SK-N-SH (cell line): ENCODE measurements at regions not wholly inside any gene's neighbourhood (a gene's known extent, or its start where the extent isn't known, plus 50 kb on each side); places are given as distances from the start of the nearest gene placed in this dataset.

Experiments used
- CTCF ChIA-PET: fragments of 300-600, 350-600 bp; formaldehyde crosslinking; extraction: SDS; loops from one replicate; lab custom pipeline; 2021; lab: Yijun Ruan, JAX
- POLR2A ChIA-PET: fragments of 350-600 bp; sonication (Branson Sonifier 250); formaldehyde crosslinking; extraction: SDS; loops from one replicate; lab custom pipeline; 2020; ENCODE audit warnings: antibody characterized with exemption, inconsistent platforms; lab: Yijun Ruan, JAX
- DNase-seq: peaks from one replicate; pipeline ENCODE4 v3.0.0; 2012
- H2AFZ ChIP-seq: fragments of 200-600 bp; sonication (generic); 2 replicates; pipeline ENCODE4 v1.8.1; 2016; ENCODE audit warnings: antibody characterized with exemption, mild to moderate bottlenecking, low read depth
- H3F3A ChIP-seq: fragments of 200-600 bp; sonication (generic); replicated peaks from 2 replicates; pipeline ENCODE3; 2016; ENCODE audit warnings: antibody characterized with exemption, mild to moderate bottlenecking; ENCODE audit not compliant: insufficient read depth
- H3K27ac ChIP-seq, 2 experiments: fragments of 200-500 bp in 1 of 2; fragments of 200-600 bp in 1 of 2; sonication (Bioruptor generic) in 1 of 2; sonication (generic), shearing (Covaris generic) in 1 of 2; 2 replicates each; pipeline versions ENCODE4 v1.5.1 to v1.6.1; 2014 to 2016; ENCODE audit warnings: low read depth in 2 of 2, inconsistent platforms in 1 of 2, low read length in 1 of 2, mild to moderate bottlenecking in 1 of 2, mixed read lengths in 1 of 2
- H3K27me3 ChIP-seq: fragments of 200-600 bp; sonication (generic), shearing (Covaris generic); 2 replicates; pipeline ENCODE4 v1.6.1; 2016; ENCODE audit warnings: mixed run types; ENCODE audit not compliant: insufficient read depth
- H3K36me3 ChIP-seq, 2 experiments: fragments of 200-500 bp in 1 of 2; fragments of 200-600 bp in 1 of 2; sonication (Bioruptor generic) in 1 of 2; sonication (generic) in 1 of 2; replicated peaks in 1 of 2; 2 replicates each; pipeline versions ENCODE3 to v1.5.1; 2014 to 2016; ENCODE audit warnings: low read length in 1 of 2, mild to moderate bottlenecking in 1 of 2; ENCODE audit not compliant: insufficient read depth in 2 of 2, control insufficient read depth in 1 of 2
- H3K4me1 ChIP-seq, 2 experiments: fragments of 200-500 bp in 1 of 2; fragments of 200-600 bp in 1 of 2; sonication (Bioruptor generic) in 1 of 2; sonication (generic), shearing (Covaris generic) in 1 of 2; 2 replicates each; pipeline versions ENCODE4 v1.5.1 to v1.6.1; 2014 to 2016; ENCODE audit warnings: low read depth in 1 of 2, low read length in 1 of 2, mixed run types in 1 of 2; ENCODE audit not compliant: insufficient read depth in 2 of 2, control insufficient read depth in 1 of 2
- H3K4me2 ChIP-seq: fragments of 200-600 bp; sonication (generic), shearing (Covaris generic); 2 replicates; pipeline ENCODE4 v1.6.1; 2017; ENCODE audit warnings: mixed run types
- H3K4me3 ChIP-seq, 2 experiments: fragments of 200-500 bp in 1 of 2; fragments of 200-600 bp in 1 of 2; sonication (Bioruptor generic) in 1 of 2; sonication (generic), shearing (Covaris generic) in 1 of 2; 2 replicates each; pipeline versions ENCODE4 v1.5.1 to v1.8.1; 2014 to 2016; ENCODE audit warnings: low read depth in 2 of 2, inconsistent platforms in 1 of 2, low read length in 1 of 2, mild to moderate bottlenecking in 1 of 2, mixed read lengths in 1 of 2, moderate library complexity in 1 of 2
- H3K79me2 ChIP-seq: fragments of 200-600 bp; sonication (generic); 2 replicates; pipeline ENCODE4 v1.8.1; 2017; ENCODE audit warnings: mild to moderate bottlenecking; ENCODE audit not compliant: insufficient read depth
- H3K9ac ChIP-seq: fragments of 200-600 bp; sonication (generic); 2 replicates; pipeline ENCODE4 v1.6.1; 2017; ENCODE audit warnings: mixed run types
- H3K9me2 ChIP-seq: fragments of 200-600 bp; sonication (generic); 2 replicates; pipeline ENCODE4 v1.6.1; 2017; ENCODE audit warnings: mixed run types
- H3K9me3 ChIP-seq: fragments of 200-600 bp; sonication (generic); 2 replicates; pipeline ENCODE4 v1.6.1; 2017; ENCODE audit warnings: mixed run types, mild to moderate bottlenecking, moderate library complexity
- H4K20me1 ChIP-seq: fragments of 200-600 bp; sonication (generic); 2 replicates; pipeline ENCODE4 v1.6.1; 2017; ENCODE audit warnings: mild to moderate bottlenecking, mixed run types; ENCODE audit not compliant: insufficient read depth
- CTCF ChIP-seq: fragments of 200-600 bp; sonication (generic); IDR thresholded peaks from 2 replicates; pipeline ENCODE4 v1.6.1; 2017; ENCODE audit warnings: antibody characterized with exemption, mild to moderate bottlenecking, moderate library complexity
- ELF1 ChIP-seq: IDR thresholded peaks from 2 replicates; pipeline ENCODE4 v1.4.0; 2012
- EP300 ChIP-seq, 2 experiments: IDR thresholded peaks; 2 replicates each; pipeline versions ENCODE4 v1.4.0 to v1.6.1; 2012; ENCODE audit warnings: borderline replicate concordance in 1 of 2, low read depth in 1 of 2, low read length in 1 of 2
- EZH2phosphoT487 ChIP-seq: fragments of 200-600 bp; sonication (generic); IDR thresholded peaks from 2 replicates; pipeline ENCODE4 v1.6.1; 2017; ENCODE audit warnings: low read depth, mixed run types, mild to moderate bottlenecking, antibody characterized with exemption, moderate library complexity, borderline replicate concordance
- FOSL2 ChIP-seq: IDR thresholded peaks from 2 replicates; pipeline ENCODE4 v1.4.0; 2012; ENCODE audit warnings: low read depth, mild to moderate bottlenecking, moderate library complexity, borderline replicate concordance
- FOXJ3 ChIP-seq: sonication (generic); formaldehyde crosslinking; IDR thresholded peaks from 2 replicates; pipeline ENCODE4 v1.5.1; 2020; ENCODE audit warnings: mild to moderate bottlenecking, missing genetic modification reagents
- GABPA ChIP-seq: IDR thresholded peaks from 2 replicates; pipeline ENCODE4 v1.4.0; 2012; ENCODE audit warnings: low read depth, mild to moderate bottlenecking
- GATA2 ChIP-seq: sonication (generic); formaldehyde crosslinking; IDR thresholded peaks from 2 replicates; pipeline ENCODE4 v1.5.0; 2020; ENCODE audit warnings: mild to moderate bottlenecking, missing genetic modification reagents
- IRF3 ChIP-seq: fragments of 150-350 bp; IDR thresholded peaks from 2 replicates; pipeline ENCODE4 v1.6.1; 2016; ENCODE audit warnings: mild to moderate bottlenecking, low read depth, low read length
- MAX ChIP-seq: IDR thresholded peaks from 2 replicates; pipeline ENCODE4 v1.4.0; 2012; ENCODE audit warnings: low read depth
- MEF2A ChIP-seq: IDR thresholded peaks from 2 replicates; pipeline ENCODE4 v1.4.0; 2012; ENCODE audit warnings: low read depth, borderline replicate concordance
- POLR2AphosphoS5 ChIP-seq: IDR thresholded peaks from 2 replicates; pipeline ENCODE4 v1.6.1; 2012; ENCODE audit warnings: low read depth, low read length
- RCOR1 ChIP-seq: fragments of 150-350 bp; IDR thresholded peaks from 2 replicates; pipeline ENCODE4 v1.6.1; 2017; ENCODE audit warnings: antibody characterized with exemption, low read length
- RFX5 ChIP-seq: IDR thresholded peaks from 2 replicates; pipeline ENCODE4 v1.6.1; 2012; ENCODE audit warnings: mild to moderate bottlenecking, improper control_type of control experiment, low read length
- RXRA ChIP-seq: IDR thresholded peaks from 2 replicates; pipeline ENCODE4 v1.4.0; 2012; ENCODE audit warnings: low read depth, mild to moderate bottlenecking, borderline replicate concordance
- TAF1 ChIP-seq: IDR thresholded peaks from 2 replicates; pipeline ENCODE4 v1.6.1; 2012; ENCODE audit warnings: low read depth, mild to moderate bottlenecking, low read length, moderate library complexity, borderline replicate concordance
- TCF12 ChIP-seq: IDR thresholded peaks from 2 replicates; pipeline ENCODE4 v1.4.0; 2012
- TEAD4 ChIP-seq: IDR thresholded peaks from 2 replicates; pipeline ENCODE4 v1.4.0; 2012; ENCODE audit warnings: mild to moderate bottlenecking, borderline replicate concordance; ENCODE audit not compliant: insufficient read depth
- USF1 ChIP-seq: IDR thresholded peaks from 2 replicates; pipeline ENCODE4 v1.4.0; 2012; ENCODE audit warnings: low read depth, borderline replicate concordance
- TF ChIP-seq, protein P1 (sequence below): IDR thresholded peaks from 2 replicates; pipeline ENCODE4; 2012

GRCh38 chr10:62972103-62972502, 155.9 kb upstream of the EGR2 start:
- TF ChIP-seq MEF2A (no peak), FOSL2 (no peak), GABPA (no peak), USF1 (no peak), POLR2AphosphoS5 (no peak), EZH2phosphoT487 (no peak), RXRA (no peak), RFX5 (no peak), IRF3 (no peak), TCF12 (no peak), MAX (no peak), FOXJ3 (CRISPR knock-in tag) (no peak), EP300 (IDR thresholded peaks at IDR 0.05; ENCODE audit: borderline replicate concordance in 1 of 2, low read depth in 1 of 2, low read length in 1 of 2) (no peak), GATA2 (no peak), TAF1 (no peak), TEAD4 (no peak), CTCF (no peak), RCOR1 (no peak), ELF1 (no peak)
- TF ChIP-seq, protein P1, sequence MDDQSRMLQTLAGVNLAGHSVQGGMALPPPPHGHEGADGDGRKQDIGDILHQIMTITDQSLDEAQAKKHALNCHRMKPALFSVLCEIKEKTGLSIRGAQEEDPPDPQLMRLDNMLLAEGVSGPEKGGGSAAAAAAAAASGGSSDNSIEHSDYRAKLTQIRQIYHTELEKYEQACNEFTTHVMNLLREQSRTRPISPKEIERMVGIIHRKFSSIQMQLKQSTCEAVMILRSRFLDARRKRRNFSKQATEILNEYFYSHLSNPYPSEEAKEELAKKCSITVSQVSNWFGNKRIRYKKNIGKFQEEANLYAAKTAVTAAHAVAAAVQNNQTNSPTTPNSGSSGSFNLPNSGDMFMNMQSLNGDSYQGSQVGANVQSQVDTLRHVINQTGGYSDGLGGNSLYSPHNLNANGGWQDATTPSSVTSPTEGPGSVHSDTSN, result no peak
- POLR2A ChIA-PET, result no interaction called here
- H3K4me1 ChIP-seq, result no peaks in the 10 kb centered on the region
- CTCF ChIA-PET, result no interaction called here
- no peaks in the 10 kb centered on the region for H3K9me2 ChIP-seq
- no peaks in the 10 kb centered on the region for H3F3A ChIP-seq
- H3K79me2 ChIP-seq, result no peaks in the 10 kb centered on the region
- H3K4me2 ChIP-seq, result no peak overlapping the region
- no peak for DNase-seq
- H3K9ac ChIP-seq, result no peak overlapping the region
- no peaks in the 10 kb centered on the region for H3K9me3 ChIP-seq
- H3K36me3 ChIP-seq, result no peaks in the 10 kb centered on the region
- no peaks in the 10 kb centered on the region for H4K20me1 ChIP-seq
- no peaks in the 10 kb centered on the region; the same call in 1 of the 2 replicates for H3K27me3 ChIP-seq
- H3K4me3 ChIP-seq, result no peak overlapping the region
- no peak overlapping the region for H2AFZ ChIP-seq
- no peak overlapping the region for H3K27ac ChIP-seq
